Left lung (tissue), 4 donors: ENCODE measurements at regions not wholly inside any gene's neighbourhood (a gene's known extent, or its start where the extent isn't known, plus 50 kb on each side); places are given as distances from the start of the nearest gene placed in this dataset.

Experiments used
- ATAC-seq: fragments of 200-7000 bp; cut with Tn5 transposase; one replicate; pipeline ENCODE4 v1.9.1; 2020; ENCODE audit warnings: moderate library complexity
- DNase-seq, 4 donors: peaks; one replicate each; pipeline ENCODE4 v3.0.0-alpha.2; 2013 to 2020
- H3K27ac ChIP-seq, 2 donors: fragments of 200-600 bp; sonication (generic) in 1 of 2; one replicate each; pipeline versions ENCODE4 v1.5.0 to v1.8.0; 2020 to 2021
- H3K27me3 ChIP-seq, 2 donors: fragments of 200-600 bp; sonication (generic) in 1 of 2; one replicate each; pipeline versions ENCODE4 v1.5.0 to v1.8.0; 2020 to 2021
- H3K36me3 ChIP-seq, 2 donors: fragments of 200-600 bp; sonication (generic) in 1 of 2; one replicate each; pipeline versions ENCODE4 v1.5.0 to v1.8.0; 2020 to 2021
- H3K4me1 ChIP-seq, 2 donors: fragments of 200-600 bp; one replicate each; pipeline ENCODE4 v1.8.0; 2021
- H3K4me3 ChIP-seq, 2 donors: fragments of 200-600 bp; sonication (generic) in 1 of 2; one replicate each; pipeline versions ENCODE4 v1.5.0 to v1.8.0; 2020 to 2021; ENCODE audit warnings: mild to moderate bottlenecking in 1 of 2
- H3K9me3 ChIP-seq, 2 donors: fragments of 200-600 bp; sonication (generic) in 1 of 2; one replicate each; pipeline versions ENCODE4 v1.5.0 to v1.8.0; 2020 to 2021
- CTCF ChIP-seq, 2 donors: fragments of 200-600 bp; sonication (generic) in 1 of 2; IDR thresholded peaks; one replicate each; pipeline versions ENCODE4 v1.5.0 to v1.8.0; 2021; ENCODE audit warnings: antibody characterized with exemption in 2 of 2
- intact Hi-C, 2 donors: fragments of 100-400 bp; cut with DNase I; formaldehyde crosslinking; loops; one replicate each; pipeline versions ENCODE4 v1.11.2 to v1.14.2; 2022
- donor health status: DM: no; HTN: yes; CAD: no.
- donor health status: DM: no; HTN: no; CAD: no.

GRCh38 chr13:109870274-109870673 lies 83.9 kb upstream of the IRS2 start:
- TF ChIP-seq CTCF (IDR thresholded peaks at IDR 0.05): no peak
- ATAC-seq: no peak
- Histone ChIP-seq H3K27ac (peak overlapping the region; percentile 13 to 53), H3K27me3 (peaks cover 0 to 19% of the 10 kb centered on the region in 2 donors), H3K36me3 (no peaks in the 10 kb centered on the region), H3K4me3 (peak overlapping the region; percentile 12 to 24), H3K4me1 (peaks cover 6 to 7% of the 10 kb centered on the region in 2 donors), H3K9me3 (no peaks in the 10 kb centered on the region)
- intact Hi-C loops: no loop called here
- no peak for DNase-seq

- Histone ChIP-seq H3K27me3 (peaks cover 0 to 19% of the 10 kb centered on the region in 2 donors), H3K4me3 (peak overlapping the region; percentile 12 to 24), H3K4me1 (peaks cover 3 to 7% of the 10 kb centered on the region in 2 donors), H3K9me3 (no peaks in the 10 kb centered on the region), H3K36me3 (no peaks in the 10 kb centered on the region), H3K27ac (peak overlapping the region; percentile 13 to 53)
- TF ChIP-seq CTCF (IDR thresholded peaks at IDR 0.05): no peak
- DNase-seq (peak; percentile 20 to 84 (median 62)), ATAC-seq (peak; percentile 87)
- intact Hi-C loops: no loop called here
Measured at GRCh38 chr13:109869312-109870237, 83.2 kb upstream of the IRS2 start.

GRCh38 chr13:109868578-109869311 lies 82.4 kb upstream of the IRS2 start:
- H3K27me3 ChIP-seq: peaks cover 0 to 19% of the 10 kb centered on the region in 2 donors
- DNase-seq (no peak), ATAC-seq (peak; percentile 55)
- intact Hi-C loops: no loop called here
- peaks cover 3 to 7% of the 10 kb centered on the region in 2 donors for H3K4me1 ChIP-seq
- no peak for TF ChIP-seq CTCF (IDR thresholded peaks at IDR 0.05)
- H3K27ac ChIP-seq: peak overlapping the region in 1 of 2 donors; percentile 53
- H3K9me3 ChIP-seq: no peaks in the 10 kb centered on the region
- H3K36me3 ChIP-seq: no peaks in the 10 kb centered on the region
- H3K4me3 ChIP-seq: peak overlapping the region in 1 of 2 donors; percentile 24

- intact Hi-C loops: no loop called here
- Histone ChIP-seq H3K27me3 (peaks cover 0 to 19% of the 10 kb centered on the region in 2 donors), H3K9me3 (no peaks in the 10 kb centered on the region), H3K4me3 (no peak overlapping the region), H3K36me3 (no peaks in the 10 kb centered on the region), H3K27ac (no peak overlapping the region), H3K4me1 (peaks cover 3 to 7% of the 10 kb centered on the region in 2 donors)
- no peak for ATAC-seq
- no peak for TF ChIP-seq CTCF (IDR thresholded peaks at IDR 0.05)
- DNase-seq: no peak
Measured at GRCh38 chr13:109867766-109868165, 81.4 kb upstream of the IRS2 start.

GRCh38 chr13:109862627-109863026 lies 76.2 kb upstream of the IRS2 start:
- Histone ChIP-seq H3K4me1 (peaks cover 0 to 5% of the 10 kb centered on the region in 2 donors), H3K9me3 (no peaks in the 10 kb centered on the region), H3K4me3 (no peak overlapping the region), H3K36me3 (no peaks in the 10 kb centered on the region), H3K27me3 (peaks cover 0 to 13% of the 10 kb centered on the region in 2 donors), H3K27ac (peak overlapping the region in 1 of 2 donors; percentile 13)
- peak; percentile 92 for ATAC-seq
- no peak for TF ChIP-seq CTCF (IDR thresholded peaks at IDR 0.05)
- peak in 1 of 4 donors; percentile 32 for DNase-seq
- intact Hi-C loops: no loop called here
